HL-60 (cell line): ENCODE measurements at regions not wholly inside any gene's neighbourhood (a gene's known extent, or its start where the extent isn't known, plus 50 kb on each side); places are given as distances from the start of the nearest gene placed in this dataset.
"Not testable (repeated sequence)": the region's sequence is repeated elsewhere in the genome, so short reads cannot be mapped to it uniquely, and the experiment has no call there.

Experiments
- DNase-seq, 2 experiments: peaks; one replicate each; pipeline ENCODE4 v3.0.0-alpha.2; 2010 to 2020; ENCODE audit warnings: low read depth in 1 of 2, low spot score in 1 of 2
- H3K27ac ChIP-seq: fragments of 250-450 bp; sonication (Bioruptor Pico); replicated peaks from 2 replicates; pipeline ENCODE4 v1.5.1; 2020; ENCODE audit warnings: mild to moderate bottlenecking, moderate library complexity
- H3K27me3 ChIP-seq: fragments of 250-450 bp; sonication (Bioruptor Pico); 2 replicates; pipeline ENCODE4 v1.5.1; 2021; ENCODE audit warnings: mild to moderate bottlenecking, moderate library complexity; ENCODE audit not compliant: insufficient read depth, poor library complexity, severe bottlenecking
- H3K4me3 ChIP-seq: replicated peaks from 2 replicates; pipeline ENCODE4 v1.5.1; 2011; ENCODE audit warnings: mild to moderate bottlenecking, control low read depth, low read length; ENCODE audit not compliant: insufficient read depth
- GABPA ChIP-seq: IDR thresholded peaks from 2 replicates; pipeline ENCODE4 v1.6.1; 2012; ENCODE audit warnings: low read depth
- POLR2AphosphoS5 ChIP-seq: IDR thresholded peaks from 2 replicates; pipeline ENCODE4 v1.6.1; 2012; ENCODE audit warnings: low read depth
- SPI1 ChIP-seq: IDR thresholded peaks from 2 replicates; pipeline ENCODE4 v1.6.1; 2012; ENCODE audit warnings: low read depth, mild to moderate bottlenecking, borderline replicate concordance
- TF ChIP-seq, protein P1 (sequence below): IDR thresholded peaks from one replicate; pipeline ENCODE4 v1.5.1; 2011; ENCODE audit warnings: low read length, control low read depth, inconsistent platforms; ENCODE audit not compliant: insufficient read depth
- TF ChIP-seq, protein P2 (sequence below): IDR thresholded peaks from 2 replicates; pipeline ENCODE4 v1.6.1; 2012; ENCODE audit warnings: low read depth; ENCODE audit not compliant: insufficient replicate concordance

DNA sequence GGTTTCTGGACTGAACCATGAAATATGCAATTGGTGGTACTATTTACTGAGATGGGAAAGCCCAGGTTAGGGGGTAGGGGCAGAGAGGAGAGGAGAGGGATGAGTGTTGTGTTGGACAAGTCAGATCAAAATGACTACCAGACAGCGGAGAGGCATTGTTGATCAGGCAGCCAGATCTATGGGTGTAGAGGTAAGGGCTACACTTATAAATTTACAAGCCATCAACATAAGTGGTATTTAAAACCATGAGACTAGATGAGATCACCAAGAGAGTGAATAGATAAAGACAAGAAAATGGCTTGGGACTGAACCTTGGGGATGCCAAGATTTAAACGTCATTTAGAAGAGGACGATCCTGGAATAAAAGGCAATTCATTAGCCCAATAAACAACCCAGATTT, 123.4 kb downstream of the NXPE2 start:
- no peak for TF ChIP-seq POLR2AphosphoS5
- TF ChIP-seq, protein P1, sequence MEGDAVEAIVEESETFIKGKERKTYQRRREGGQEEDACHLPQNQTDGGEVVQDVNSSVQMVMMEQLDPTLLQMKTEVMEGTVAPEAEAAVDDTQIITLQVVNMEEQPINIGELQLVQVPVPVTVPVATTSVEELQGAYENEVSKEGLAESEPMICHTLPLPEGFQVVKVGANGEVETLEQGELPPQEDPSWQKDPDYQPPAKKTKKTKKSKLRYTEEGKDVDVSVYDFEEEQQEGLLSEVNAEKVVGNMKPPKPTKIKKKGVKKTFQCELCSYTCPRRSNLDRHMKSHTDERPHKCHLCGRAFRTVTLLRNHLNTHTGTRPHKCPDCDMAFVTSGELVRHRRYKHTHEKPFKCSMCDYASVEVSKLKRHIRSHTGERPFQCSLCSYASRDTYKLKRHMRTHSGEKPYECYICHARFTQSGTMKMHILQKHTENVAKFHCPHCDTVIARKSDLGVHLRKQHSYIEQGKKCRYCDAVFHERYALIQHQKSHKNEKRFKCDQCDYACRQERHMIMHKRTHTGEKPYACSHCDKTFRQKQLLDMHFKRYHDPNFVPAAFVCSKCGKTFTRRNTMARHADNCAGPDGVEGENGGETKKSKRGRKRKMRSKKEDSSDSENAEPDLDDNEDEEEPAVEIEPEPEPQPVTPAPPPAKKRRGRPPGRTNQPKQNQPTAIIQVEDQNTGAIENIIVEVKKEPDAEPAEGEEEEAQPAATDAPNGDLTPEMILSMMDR, result no peak
- TF ChIP-seq, protein P2, sequence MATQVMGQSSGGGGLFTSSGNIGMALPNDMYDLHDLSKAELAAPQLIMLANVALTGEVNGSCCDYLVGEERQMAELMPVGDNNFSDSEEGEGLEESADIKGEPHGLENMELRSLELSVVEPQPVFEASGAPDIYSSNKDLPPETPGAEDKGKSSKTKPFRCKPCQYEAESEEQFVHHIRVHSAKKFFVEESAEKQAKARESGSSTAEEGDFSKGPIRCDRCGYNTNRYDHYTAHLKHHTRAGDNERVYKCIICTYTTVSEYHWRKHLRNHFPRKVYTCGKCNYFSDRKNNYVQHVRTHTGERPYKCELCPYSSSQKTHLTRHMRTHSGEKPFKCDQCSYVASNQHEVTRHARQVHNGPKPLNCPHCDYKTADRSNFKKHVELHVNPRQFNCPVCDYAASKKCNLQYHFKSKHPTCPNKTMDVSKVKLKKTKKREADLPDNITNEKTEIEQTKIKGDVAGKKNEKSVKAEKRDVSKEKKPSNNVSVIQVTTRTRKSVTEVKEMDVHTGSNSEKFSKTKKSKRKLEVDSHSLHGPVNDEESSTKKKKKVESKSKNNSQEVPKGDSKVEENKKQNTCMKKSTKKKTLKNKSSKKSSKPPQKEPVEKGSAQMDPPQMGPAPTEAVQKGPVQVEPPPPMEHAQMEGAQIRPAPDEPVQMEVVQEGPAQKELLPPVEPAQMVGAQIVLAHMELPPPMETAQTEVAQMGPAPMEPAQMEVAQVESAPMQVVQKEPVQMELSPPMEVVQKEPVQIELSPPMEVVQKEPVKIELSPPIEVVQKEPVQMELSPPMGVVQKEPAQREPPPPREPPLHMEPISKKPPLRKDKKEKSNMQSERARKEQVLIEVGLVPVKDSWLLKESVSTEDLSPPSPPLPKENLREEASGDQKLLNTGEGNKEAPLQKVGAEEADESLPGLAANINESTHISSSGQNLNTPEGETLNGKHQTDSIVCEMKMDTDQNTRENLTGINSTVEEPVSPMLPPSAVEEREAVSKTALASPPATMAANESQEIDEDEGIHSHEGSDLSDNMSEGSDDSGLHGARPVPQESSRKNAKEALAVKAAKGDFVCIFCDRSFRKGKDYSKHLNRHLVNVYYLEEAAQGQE, result no peak
- no peak for TF ChIP-seq SPI1
- TF ChIP-seq GABPA, result no peak
- Histone ChIP-seq H3K4me3 (no peak overlapping the region), H3K27ac (no peak overlapping the region), H3K27me3 (peaks cover 11% of the 10 kb centered on the region)
- DNase-seq, result no peak

- TF ChIP-seq GABPA (no peak), POLR2AphosphoS5 (no peak), SPI1 (no peak)
- TF ChIP-seq, protein P1, result no peak
- TF ChIP-seq, protein P2, result no peak
- no peak for DNase-seq
- H3K27me3 ChIP-seq, result peaks cover 11% of the 10 kb centered on the region
- H3K27ac ChIP-seq, result no peak overlapping the region
- no peak overlapping the region for H3K4me3 ChIP-seq
These were observed 124.6 kb downstream of the NXPE2 start for GRCh38 chr11:114802878-114803277.

GRCh38 chr11:114805431-114805830, 127.1 kb downstream of the NXPE2 start:
- not testable (repeated sequence) for H3K27me3 ChIP-seq, DNase-seq, H3K4me3 ChIP-seq, H3K27ac ChIP-seq

- no peaks in the 10 kb centered on the region for H3K27me3 ChIP-seq
- TF ChIP-seq POLR2AphosphoS5 (no peak), GABPA (no peak), SPI1 (no peak)
- TF ChIP-seq, protein P2, result no peak
- TF ChIP-seq, protein P1, result no peak
- no peak for DNase-seq
- no peak overlapping the region for H3K4me3 ChIP-seq
- no peak overlapping the region for H3K27ac ChIP-seq
These were observed 133.6 kb downstream of the NXPE2 start for GRCh38 chr11:114811971-114812370.
